C4-2B (cell line): ENCODE measurements at regions not wholly inside any gene's neighbourhood (a gene's known extent, or its start where the extent isn't known, plus 50 kb on each side); places are given as distances from the start of the nearest gene placed in this dataset.

Source experiments
- CTCF ChIP-seq: fragments of 450-650 bp; conservative IDR thresholded peaks from 2 replicates; pipeline ENCODE4 v1.5.1; 2017; ENCODE audit warnings: mild to moderate bottlenecking
- ZFX ChIP-seq: fragments of 450-650 bp; IDR thresholded peaks from 2 replicates; pipeline ENCODE4 v1.6.1; 2017

- TF ChIP-seq CTCF (no peak), ZFX (no peak)
Measured at GRCh38 chr4:17335371-17335770, 176.5 kb downstream of the QDPR start.
